NCI-H1092 (cell line): ENCODE measurements at regions not wholly inside any gene's neighbourhood (a gene's known extent, or its start where the extent isn't known, plus 50 kb on each side); places are given as distances from the start of the nearest gene placed in this dataset.

Source experiments
- DNase-seq: peaks from one replicate; lab custom pipeline; 2025; lab: John Stamatoyannopoulos, UW

GRCh38 chr5:74092766-74093165, 466.8 kb downstream of the ARHGEF28 start:
- no peak for DNase-seq

- no peak for DNase-seq
Observed at GRCh38 chr5:74085782-74086181, 459.8 kb downstream of the ARHGEF28 start.

DNA sequence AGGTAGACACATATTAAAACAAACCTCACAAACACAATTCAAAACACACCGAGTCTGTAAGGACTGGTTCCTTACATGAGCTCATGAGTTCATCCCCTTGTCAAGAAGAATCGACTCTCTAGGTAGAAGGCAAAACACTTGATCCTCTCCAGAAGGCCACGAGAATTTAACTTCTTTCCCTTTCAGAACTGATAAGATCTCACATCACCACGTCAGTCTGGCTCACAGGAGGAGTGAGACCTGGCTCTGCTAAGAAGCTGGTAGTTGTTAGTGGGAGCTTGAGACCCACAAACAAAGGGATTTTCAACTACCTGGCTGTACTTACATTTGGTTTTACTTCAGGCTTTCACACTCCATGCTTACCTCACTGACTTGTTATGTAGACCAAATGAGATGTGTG, 459.2 kb downstream of the ARHGEF28 start:
- DNase-seq, result no peak

GRCh38 chr5:74083096-74083791, 457.2 kb downstream of the ARHGEF28 start:
- DNase-seq, result no peak

DNA sequence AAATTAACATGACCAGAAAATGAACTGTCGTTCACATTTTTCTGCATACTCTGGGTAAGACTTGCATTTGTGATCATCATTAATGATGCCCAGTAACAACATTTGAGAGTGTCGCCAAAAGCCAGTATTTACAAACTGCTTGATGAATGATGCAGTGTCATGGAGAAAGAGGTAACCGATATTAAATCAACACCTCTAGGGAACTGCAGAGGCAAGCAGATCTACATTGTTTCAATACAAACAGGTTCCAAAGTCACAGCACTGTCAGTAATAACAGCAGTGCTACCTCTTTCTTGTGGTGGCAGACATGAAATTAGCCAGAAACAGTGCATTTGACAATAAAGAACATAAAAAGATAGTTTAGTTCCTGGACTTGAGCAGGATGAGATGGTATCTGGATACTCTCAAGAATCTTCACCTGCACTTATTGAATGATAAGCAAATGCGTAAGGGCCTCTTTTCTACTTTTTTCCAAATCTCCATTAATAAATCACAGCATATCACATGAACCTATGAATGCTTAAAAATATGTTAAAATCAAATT, 456.6 kb downstream of the ARHGEF28 start:
- DNase-seq, result no peak

GRCh38 chr5:74081126-74081525, 455.1 kb downstream of the ARHGEF28 start:
- no peak for DNase-seq

DNA sequence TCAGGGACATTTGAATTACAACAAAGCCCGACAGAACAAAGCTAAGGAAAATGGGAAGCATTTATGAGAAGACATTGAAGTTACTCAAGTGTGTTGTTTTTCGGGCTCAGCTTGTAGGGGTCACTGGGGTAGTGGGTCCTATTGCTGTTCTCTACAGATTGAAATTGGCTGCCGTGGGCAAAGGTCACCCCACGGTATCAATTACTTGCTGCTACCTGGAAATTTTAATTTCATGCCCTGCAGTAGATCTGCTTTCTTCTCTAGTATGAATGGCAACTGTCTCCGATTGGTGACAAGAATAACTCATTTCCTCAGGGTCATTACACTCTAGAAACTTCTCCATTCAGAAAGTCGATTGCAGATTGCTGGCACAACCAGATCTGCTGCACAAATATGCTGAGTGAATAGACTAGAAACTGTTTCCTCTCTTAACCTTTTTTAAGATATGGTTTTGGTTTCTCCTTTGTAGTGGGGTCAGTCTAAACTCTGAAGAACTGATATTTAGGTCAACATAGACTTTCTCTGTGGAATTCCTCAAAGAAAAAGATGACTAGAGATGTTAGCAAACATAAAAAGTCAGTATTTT, 454.1 kb downstream of the ARHGEF28 start:
- no peak for DNase-seq

DNA sequence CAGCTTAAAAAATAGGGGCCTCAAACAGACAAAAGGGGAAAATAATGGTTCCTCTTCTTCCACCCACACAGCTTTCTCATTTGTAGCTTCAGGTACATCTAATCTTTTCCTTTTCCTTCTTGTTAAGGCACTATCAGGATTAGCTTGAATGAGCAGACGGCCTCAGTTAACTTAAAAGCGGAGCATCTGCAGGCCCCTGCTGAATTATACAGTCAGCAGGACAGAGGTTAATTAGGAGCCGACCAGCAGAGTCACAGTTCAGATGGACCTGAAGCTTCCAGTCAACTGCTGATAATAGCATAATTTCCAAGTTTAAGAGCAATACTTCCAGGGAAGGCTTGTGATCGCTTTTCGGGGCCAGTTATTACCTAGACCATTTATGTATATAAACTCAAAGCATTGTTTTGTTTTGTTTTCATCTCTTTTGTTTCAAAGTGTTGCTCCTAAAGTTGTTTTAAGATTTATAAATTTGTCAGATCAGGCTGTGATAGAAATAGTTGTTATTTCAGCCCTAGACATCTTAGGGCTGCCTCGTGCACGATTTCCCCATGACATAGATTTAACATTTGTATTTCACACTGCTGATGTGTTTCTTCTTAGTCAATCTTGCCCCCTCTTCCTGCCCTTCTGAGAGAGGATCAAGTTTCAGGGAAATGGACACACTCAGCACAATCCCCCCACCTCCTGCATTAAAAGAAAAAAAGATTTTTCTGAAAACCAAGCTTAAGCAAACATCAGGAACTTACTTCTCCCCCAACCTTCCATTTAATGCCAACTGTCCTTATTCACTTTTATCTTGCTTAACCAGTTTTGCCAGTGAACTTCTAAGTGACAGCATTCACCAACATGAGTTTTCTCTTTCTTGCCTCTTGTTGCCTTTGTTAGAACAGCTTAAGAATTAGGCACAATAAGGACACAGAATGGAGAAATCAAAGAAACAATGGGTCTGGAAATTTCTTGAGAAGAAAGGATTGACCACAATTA, 449.8 kb downstream of the ARHGEF28 start:
- no peak for DNase-seq

DNA sequence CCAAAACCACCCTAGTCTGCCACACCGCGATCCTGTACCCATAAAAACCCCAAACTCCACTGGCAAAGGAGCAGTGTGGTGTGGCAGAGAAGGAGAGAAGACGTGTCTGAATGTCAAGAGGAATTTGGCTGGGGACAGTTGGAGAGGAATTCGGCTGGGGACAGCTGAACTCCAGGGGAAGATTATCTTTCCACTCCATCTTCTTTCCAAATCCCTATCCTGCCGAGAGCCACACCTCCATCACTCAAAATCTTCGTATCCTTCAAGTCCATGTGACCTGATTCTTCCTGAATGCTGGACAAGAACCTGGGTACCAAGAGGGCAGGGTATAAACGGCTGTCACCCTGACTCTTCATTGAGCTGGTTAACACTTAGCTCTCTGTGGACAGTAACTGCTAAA, 448.1 kb downstream of the ARHGEF28 start:
- no peak for DNase-seq

- no peak for DNase-seq
Observed at GRCh38 chr5:74073257-74073656, 447.3 kb downstream of the ARHGEF28 start.

DNA sequence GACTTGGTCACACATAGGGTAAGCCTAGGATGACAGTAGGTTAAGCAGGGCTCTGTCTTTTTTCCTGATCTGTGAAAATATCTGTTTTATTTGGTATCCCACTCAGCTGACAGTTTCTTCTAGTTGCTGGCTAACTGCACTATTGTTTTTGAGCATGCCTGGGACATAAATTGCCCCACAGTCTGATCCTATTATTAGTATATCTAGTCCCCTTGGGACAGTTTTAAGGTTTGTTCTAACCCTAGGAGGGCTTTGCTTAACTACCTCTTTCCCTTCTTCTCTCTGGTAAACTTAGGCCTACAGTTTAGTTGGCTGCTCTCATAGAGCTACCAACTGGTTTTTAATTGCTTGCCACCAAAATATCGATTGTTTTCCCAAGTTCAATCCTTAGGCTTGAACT, 446.6 kb downstream of the ARHGEF28 start:
- DNase-seq, result no peak

DNA sequence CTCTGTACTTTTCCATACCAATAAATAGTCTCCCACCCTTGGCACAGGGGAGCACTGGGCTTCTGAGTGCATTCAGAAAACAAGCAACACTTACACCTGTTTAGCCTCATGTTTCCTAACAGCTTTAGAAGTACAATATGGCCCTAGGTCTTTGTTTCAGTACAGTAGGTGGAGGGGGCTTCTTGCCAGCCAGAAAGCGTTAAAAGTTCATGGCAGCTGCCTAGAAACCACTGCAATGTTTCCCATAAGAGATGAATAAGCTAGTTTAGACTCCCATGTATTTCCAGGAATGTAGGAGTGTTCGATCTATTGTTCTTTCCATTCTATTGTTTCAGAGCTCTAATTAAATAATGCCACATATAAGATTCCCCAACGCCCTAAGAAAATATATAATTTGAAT, 444.8 kb downstream of the ARHGEF28 start:
- DNase-seq, result no peak

DNA sequence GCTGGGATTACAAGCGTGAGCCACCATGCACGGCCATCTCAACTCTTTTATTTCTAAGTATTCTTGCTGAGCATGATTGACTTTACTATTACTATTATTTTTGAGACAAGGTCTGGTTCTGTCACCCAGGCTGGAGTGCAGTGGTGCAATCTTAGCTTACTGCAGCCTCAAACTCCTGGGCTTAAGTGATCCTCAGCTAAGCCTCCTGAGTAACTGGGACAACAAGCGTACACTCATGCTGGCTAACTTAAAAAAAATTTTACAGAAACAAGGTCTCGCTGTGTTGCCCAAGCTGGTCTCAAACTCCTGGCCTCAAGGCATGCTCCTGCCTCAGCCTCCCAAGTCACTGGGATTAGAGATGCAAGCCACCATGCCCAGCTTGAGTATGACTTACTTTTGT, 443.7 kb downstream of the ARHGEF28 start:
- DNase-seq, result no peak

DNA sequence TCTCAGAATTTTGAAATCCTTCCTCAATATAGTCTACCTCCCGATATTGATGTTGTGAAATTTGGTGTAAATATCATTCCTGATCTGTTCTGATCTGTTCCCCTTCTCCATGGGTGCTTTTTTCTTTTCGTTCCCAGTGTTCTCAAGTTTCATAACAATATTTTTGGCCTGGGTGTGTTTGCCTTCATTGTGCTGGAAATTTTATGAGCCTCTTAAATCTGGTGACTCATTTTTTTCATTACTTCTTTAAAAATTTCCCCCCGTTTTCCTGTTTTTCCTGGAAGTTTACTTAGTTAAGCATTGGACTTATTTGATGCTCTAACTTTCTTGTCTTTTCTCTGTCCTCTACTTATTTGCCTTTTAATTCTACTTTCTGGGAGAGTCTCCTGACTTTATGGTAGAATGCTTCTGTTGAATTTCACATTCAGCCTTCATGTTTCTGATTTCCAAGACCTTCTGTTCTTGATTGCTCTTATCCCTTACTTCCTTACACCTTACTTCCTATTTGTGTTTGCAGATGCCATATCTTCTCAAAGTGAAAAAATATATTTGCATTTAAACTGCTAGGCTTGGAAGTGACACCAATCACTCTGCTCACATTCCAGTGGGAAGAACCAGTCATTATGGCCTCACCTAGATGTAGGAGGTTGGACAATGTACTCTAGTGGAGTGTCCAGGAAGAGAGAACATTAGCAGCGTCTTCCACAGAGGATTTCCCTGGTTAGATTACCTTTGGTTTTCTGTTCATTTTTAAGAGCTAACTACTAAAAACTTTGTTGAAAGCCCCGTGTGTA, 441.9 kb downstream of the ARHGEF28 start:
- DNase-seq, result no peak

DNA sequence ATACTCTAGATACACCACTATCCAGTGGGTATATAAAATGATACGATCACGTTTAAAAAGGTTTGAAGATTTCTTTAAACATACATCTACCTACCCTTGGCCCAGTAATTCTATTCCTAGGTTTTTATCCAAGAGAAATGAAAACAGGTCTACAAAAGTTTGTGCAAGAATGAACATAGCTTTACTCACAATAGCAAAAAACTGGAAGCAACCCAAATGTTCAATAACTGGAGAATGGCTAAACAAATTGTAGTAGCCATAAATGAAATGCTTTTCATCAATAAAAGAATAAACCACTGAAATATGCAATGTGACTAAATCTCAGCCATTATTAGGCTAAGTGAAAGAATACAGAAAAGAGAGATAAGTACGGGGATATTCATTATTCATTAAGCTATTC, 438.9 kb downstream of the ARHGEF28 start:
- DNase-seq, result no peak

DNA sequence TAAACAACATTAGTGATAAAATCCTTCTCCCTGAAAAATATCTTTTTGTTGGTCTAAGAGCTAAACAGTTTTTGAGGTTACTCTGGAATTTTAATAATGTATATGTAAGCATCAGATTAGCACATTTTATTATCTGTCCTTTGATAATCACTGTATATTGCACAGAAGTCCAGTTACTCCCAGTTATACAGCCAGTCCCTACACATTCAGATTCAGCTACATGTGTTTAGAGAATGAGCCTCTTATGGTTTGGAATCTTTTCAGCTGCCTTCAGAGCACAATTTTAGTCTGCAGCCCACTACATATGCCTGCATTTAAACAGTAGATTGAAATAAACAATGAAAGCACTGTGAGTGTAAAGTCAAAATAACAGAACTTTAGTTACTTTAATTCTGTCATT, 438.2 kb downstream of the ARHGEF28 start:
- no peak for DNase-seq

DNA sequence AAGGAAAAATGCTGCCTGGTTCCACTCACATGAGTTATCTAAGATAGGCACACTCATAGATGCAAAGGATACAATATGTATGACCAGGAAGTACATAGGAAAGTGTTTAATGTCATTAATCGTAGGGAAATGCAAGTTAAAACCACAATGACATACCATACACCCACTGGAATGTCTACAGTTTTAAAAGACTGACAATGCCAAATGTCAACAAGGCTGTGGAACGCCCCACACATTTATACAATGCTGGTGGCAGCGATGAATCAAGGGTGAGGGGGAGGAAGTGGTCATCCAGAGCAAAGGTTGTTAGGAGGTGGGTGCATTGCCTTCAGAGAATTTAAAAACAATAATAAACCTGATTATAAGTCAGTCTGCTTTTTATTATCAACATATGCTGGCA, 437.8 kb downstream of the ARHGEF28 start:
- no peak for DNase-seq

DNA sequence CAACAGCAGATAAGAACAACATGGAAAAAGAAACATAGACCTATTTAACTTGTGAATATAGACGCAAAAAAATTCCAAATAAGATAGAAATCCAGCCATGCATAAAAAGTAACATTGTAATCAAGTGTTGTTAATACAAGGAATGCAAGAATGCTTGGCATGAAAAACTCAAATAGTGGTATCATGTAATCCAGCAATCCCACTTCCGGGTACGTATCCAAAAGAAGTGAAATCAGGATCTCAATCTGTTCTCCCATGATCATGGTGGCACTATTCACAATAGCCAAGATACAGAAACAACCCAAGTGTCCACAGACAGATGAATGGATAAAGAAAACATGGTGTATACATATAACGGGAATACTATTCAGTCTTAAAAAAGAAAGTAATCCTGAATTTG, 437.4 kb downstream of the ARHGEF28 start:
- no peak for DNase-seq

DNA sequence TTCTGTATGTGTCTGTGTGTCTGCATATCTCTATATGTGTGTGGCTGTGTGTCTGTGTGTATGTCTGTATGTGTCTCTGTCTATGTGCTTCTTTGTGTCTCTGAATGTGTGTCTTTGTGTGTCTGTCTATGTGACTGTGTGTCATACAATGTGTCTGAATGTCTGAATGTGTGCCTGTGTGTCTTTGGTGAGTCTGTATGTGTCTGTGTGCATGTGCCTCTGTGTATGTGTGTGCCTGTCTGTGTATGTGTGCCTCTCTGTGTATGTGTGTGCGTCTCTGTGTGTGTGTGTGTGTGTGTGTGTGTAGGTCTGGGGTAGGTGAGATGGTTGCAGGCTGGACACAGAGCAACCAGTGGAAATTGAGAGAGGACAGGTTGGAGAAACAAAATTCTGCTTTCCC, 435.3 kb downstream of the ARHGEF28 start:
- no peak for DNase-seq

- no peak for DNase-seq
Observed at GRCh38 chr5:74059706-74060105, 433.7 kb downstream of the ARHGEF28 start.

DNA sequence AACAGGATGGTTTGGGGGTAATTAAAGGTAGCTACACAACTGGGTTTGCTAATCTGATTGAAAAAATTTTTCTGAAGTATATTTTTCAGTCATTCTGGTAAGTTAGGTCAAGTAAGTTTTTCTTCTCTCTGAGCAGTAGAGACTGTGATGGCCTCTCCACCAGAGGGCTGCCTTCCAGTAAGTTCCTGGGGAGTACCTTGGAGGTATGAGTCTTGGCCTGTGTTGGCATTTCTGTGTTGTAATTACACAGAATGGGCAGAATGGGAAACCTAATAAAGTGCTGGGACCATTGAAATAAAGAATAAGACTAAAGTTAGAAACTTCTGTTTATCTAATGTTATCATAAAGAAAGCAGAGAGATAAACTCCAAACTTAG, 430.8 kb downstream of the ARHGEF28 start:
- DNase-seq, result no peak
